BLaER1 treated with 17β-estradiol and CSF1 and Interleukin-3, amounts not matched to agents 10 nM and 100 nM (cell line): ENCODE measurements at regions not wholly inside any gene's neighbourhood (a gene's known extent, or its start where the extent isn't known, plus 50 kb on each side); places are given as distances from the start of the nearest gene placed in this dataset.
"Not testable (repeated sequence)": the region's sequence is repeated elsewhere in the genome, so short reads cannot be mapped to it uniquely, and the experiment has no call there.

Experiments used
- H3K27ac ChIP-seq, 11 experiments: shearing (Covaris generic); formaldehyde crosslinking; 2 replicates each; pipeline ENCODE4 v1.8.1; 2022
- H3K27me3 ChIP-seq, 11 experiments: shearing (Covaris generic); formaldehyde crosslinking; 2 replicates each; pipeline ENCODE4 v1.8.1; 2022
- H3K36me3 ChIP-seq, 11 experiments: shearing (Covaris generic); formaldehyde crosslinking; 2 replicates each; pipeline ENCODE4 v1.8.1; 2022
- H3K4me1 ChIP-seq, 10 experiments: shearing (Covaris generic); formaldehyde crosslinking; 2 replicates each; pipeline ENCODE4 v1.8.1; 2022
- H3K4me2 ChIP-seq, 11 experiments: shearing (Covaris generic); formaldehyde crosslinking; 2 replicates each; pipeline ENCODE4 v1.8.1; 2022
- H3K4me3 ChIP-seq, 10 experiments: shearing (Covaris generic); formaldehyde crosslinking; 2 replicates each; pipeline ENCODE4 v1.8.1; 2022
- H3K9ac ChIP-seq, 11 experiments: shearing (Covaris generic); formaldehyde crosslinking; 2 replicates each; pipeline ENCODE4 v1.8.1; 2022
- H3K9me3 ChIP-seq, 11 experiments: shearing (Covaris generic); formaldehyde crosslinking; replicated peaks in 1 of 11; 2 replicates each; pipeline ENCODE4 v1.8.1; 2022
- H4K20me1 ChIP-seq, 11 experiments: shearing (Covaris generic); formaldehyde crosslinking; 2 replicates each; pipeline ENCODE4 v1.8.1; 2022
- Cebpa-rat ChIP-seq, 11 experiments: shearing (Covaris generic); IDR thresholded peaks; 2 replicates each; pipeline ENCODE4 v1.8.1; 2022

DNA sequence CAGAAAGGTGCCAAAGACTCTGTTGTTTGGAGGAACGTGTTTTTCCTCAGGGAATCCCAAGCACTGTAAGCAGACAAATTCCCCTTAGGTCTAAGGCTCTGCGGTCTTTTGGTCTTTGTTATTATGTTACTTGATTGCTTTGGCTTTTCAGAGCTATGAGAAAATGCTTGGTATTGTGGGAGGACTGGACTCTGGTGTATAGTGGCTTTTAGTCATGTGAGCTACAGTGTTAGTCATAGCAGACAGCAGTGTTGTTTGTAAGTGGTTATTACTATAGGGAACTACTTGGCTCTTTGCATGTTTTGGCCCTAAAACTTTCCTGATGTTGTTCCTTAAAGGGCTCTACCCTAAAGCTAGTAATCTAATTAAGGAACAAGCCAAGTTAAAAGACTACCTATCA, 956.2 kb upstream of the LRATD1 start:
- no peaks in the 10 kb centered on the region for H4K20me1 ChIP-seq
- H3K27ac ChIP-seq = no peak overlapping the region
- peak overlapping the region in 1 of 11 experiments; percentile 39; a peak in 1 of 22 replicates for H3K4me2 ChIP-seq
- no peaks in the 10 kb centered on the region for H3K36me3 ChIP-seq
- no peaks in the 10 kb centered on the region for H3K27me3 ChIP-seq
- no peak overlapping the region for H3K9ac ChIP-seq
- peaks cover 0 to 11% (median 0%) of the 10 kb centered on the region in 10 experiments; a peak in 3 of 20 replicates for H3K4me1 ChIP-seq
- no peaks in the 10 kb centered on the region for H3K9me3 ChIP-seq
- TF ChIP-seq Cebpa-rat (IDR thresholded peaks at IDR 0.05) = no peak
- H3K4me3 ChIP-seq = no peak overlapping the region

DNA sequence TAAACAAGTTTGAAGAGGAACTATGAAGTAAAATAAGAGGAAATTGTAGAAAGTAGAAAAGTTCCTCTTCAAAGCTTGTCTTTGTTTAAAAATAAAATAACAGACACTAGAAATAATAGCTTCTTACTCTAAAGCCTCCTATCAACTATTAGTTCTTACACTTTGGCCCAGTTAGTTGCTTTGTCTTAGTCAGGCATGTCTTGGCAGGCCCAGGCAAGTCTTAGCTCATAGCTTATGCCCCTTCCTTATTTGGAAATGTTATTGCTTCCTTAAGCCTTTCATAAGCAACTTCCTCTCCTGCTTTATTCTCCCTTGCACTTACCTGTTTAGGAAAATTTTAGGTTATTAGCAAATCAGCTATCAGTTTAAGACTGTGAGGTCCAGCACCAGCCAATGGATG, 950.6 kb upstream of the LRATD1 start:
- Histone ChIP-seq H3K9me3 (peaks cover 0 to 4% (median 0%) of the 10 kb centered on the region in 11 experiments; a peak in 1 of 22 replicates), H3K9ac (no peak overlapping the region), H3K4me2 (peak overlapping the region in 2 of 11 experiments; percentile 37 to 45; a peak in 5 of 22 replicates), H4K20me1 (no peaks in the 10 kb centered on the region), H3K4me1 (peaks cover 0 to 21% (median 0%) of the 10 kb centered on the region in 10 experiments; a peak in 4 of 20 replicates), H3K36me3 (no peaks in the 10 kb centered on the region), H3K4me3 (no peak overlapping the region), H3K27me3 (no peaks in the 10 kb centered on the region), H3K27ac (0 out of 22 replicates have a peak overlapping the region, but pooled peaks of 1 of the 11 experiments have one; percentile 8)
- TF ChIP-seq Cebpa-rat (IDR thresholded peaks at IDR 0.05) = no peak

DNA sequence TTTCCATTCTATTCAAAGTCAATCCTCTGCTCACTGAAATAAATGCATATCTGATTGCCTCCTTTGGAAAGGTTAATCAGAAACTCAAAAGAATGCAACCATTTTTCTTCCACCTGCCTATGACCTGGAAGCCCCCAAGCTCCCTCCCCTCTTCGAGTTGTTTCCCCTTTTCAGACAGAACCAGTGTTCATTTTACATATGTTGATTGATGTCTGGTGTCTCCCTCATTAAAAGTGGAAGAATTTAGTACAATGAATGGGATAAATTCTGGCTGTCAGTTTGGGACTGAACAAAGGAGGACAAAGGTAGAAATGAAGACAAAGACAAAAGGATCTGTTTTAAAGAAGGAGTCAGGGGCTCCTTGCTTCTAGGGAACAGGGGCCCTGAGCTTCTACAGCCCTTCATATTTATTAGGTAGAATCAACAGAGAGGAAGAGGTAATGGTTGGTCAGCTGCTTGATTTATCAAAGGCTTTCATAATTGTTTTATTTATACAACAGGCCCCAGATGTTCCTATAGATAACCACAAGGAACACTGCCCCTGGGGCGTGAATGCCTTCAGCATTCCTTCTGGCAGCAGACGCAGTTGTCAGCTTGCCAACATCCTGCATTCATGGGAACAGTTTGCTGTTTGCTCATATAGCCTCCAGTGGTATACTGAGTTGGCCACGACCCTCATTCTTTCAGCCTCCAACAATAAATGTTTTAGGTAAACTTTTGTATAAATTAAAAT, 949.8 kb upstream of the LRATD1 start:
- Histone ChIP-seq H3K4me2 (peak overlapping the region in 2 of 11 experiments; percentile 37 to 45; a peak in 4 of 22 replicates), H3K36me3 (no peaks in the 10 kb centered on the region), H3K4me3 (no peak overlapping the region), H3K27ac (no peak overlapping the region), H3K9me3 (peaks cover 0 to 4% (median 0%) of the 10 kb centered on the region in 11 experiments; a peak in 1 of 22 replicates), H3K4me1 (peaks cover 0 to 21% (median 0%) of the 10 kb centered on the region in 10 experiments; a peak in 4 of 20 replicates), H3K9ac (no peak overlapping the region), H4K20me1 (no peaks in the 10 kb centered on the region), H3K27me3 (no peaks in the 10 kb centered on the region)
- no peak for TF ChIP-seq Cebpa-rat (IDR thresholded peaks at IDR 0.05)

DNA sequence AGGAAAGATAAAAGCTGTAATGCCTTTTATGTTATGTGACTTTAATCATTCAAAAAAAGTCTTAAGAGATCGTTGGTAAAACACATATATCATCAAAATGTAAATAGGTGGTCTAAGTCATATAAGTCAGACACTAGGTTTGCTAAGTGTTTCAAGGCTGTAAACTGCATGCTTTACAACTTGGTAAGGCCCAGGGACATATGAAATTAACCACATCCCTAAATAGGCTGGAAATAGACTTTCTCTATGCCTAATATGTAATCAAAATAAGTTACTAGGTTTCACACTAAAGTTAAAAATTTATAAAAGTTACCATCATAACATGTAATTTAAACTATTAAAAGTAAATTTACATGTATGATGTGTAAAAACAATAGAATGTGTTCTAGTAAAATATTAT, 946.3 kb upstream of the LRATD1 start:
- H3K9me3 ChIP-seq = peaks cover 0 to 4% (median 0%) of the 10 kb centered on the region in 11 experiments; a peak in 1 of 22 replicates
- H3K27ac ChIP-seq = no peak overlapping the region
- no peak overlapping the region for H3K4me2 ChIP-seq
- no peak overlapping the region for H3K4me3 ChIP-seq
- H3K36me3 ChIP-seq = no peaks in the 10 kb centered on the region
- TF ChIP-seq Cebpa-rat (IDR thresholded peaks at IDR 0.05) = no peak
- H3K4me1 ChIP-seq = peaks cover 0 to 18% (median 0%) of the 10 kb centered on the region in 10 experiments; a peak in 4 of 20 replicates
- H3K9ac ChIP-seq = no peak overlapping the region
- no peaks in the 10 kb centered on the region for H3K27me3 ChIP-seq
- H4K20me1 ChIP-seq = no peaks in the 10 kb centered on the region

DNA sequence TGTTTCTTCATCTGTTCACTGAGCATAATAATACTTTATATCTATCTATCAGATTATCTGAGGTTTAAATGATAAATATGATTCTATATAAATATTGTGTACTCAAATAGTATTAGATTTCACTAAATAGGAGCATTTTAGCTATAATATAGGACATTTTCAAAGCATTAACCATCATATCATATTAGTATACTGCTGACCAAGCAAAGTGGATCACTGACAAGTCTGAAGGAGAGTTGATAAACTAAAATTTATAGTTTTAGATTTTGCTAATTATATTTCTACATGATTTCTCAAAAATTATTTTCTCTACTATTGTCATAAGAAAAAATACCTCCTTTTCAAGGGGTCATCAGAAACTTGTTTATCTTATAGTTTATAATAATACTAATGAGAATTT, 937.8 kb upstream of the LRATD1 start:
- Histone ChIP-seq H3K27ac (no peak overlapping the region), H3K4me2 (no peak overlapping the region), H3K36me3 (no peaks in the 10 kb centered on the region), H3K9me3 (no peaks in the 10 kb centered on the region), H3K9ac (no peak overlapping the region), H3K4me1 (no peaks in the 10 kb centered on the region), H3K4me3 (no peak overlapping the region), H4K20me1 (no peaks in the 10 kb centered on the region), H3K27me3 (no peaks in the 10 kb centered on the region)
- TF ChIP-seq Cebpa-rat (IDR thresholded peaks at IDR 0.05) = no peak

DNA sequence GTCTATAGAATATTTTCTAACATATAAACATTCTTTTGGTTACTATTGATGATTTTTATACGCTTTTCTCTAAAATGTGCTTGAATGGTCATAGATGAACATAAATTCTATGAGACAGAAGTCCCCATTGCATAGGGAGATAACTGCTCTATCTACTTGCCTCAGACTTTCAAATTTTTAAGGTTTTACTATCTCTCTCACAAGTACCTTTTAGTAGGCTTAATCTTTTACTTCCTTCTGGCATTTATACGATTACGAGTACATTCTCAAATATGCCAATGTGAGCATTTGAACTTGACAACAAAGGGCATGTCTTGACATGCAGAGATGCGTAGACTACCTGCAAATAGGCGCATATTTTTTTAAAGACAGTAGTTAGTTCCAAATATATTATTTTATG, 935.9 kb upstream of the LRATD1 start:
- Histone ChIP-seq H3K4me3 (no peak overlapping the region), H4K20me1 (no peaks in the 10 kb centered on the region), H3K9me3 (no peaks in the 10 kb centered on the region), H3K9ac (no peak overlapping the region), H3K36me3 (no peaks in the 10 kb centered on the region), H3K4me2 (no peak overlapping the region), H3K27me3 (no peaks in the 10 kb centered on the region), H3K27ac (no peak overlapping the region), H3K4me1 (no peaks in the 10 kb centered on the region)
- TF ChIP-seq Cebpa-rat (IDR thresholded peaks at IDR 0.05) = no peak

DNA sequence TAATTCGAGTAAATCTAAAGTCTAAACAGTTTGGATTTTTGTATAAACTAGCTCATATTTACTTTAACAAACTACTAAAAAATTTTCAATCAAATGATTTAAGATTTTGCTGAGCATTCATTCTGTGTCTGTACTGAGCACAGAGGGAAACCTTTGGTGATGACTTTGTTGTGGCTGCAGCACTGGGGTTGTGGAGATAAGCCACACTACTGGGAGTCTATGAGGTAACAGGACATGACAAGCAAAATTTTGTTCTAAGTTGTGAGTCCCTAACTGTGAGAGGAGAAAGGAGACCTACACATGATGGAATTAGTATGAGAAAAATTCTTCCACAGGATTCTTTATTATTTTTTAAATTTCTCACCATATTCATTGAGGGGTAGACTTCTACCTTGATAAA, 933.7 kb upstream of the LRATD1 start:
- Histone ChIP-seq H3K4me3 (no peak overlapping the region), H3K27me3 (no peaks in the 10 kb centered on the region), H3K36me3 (no peaks in the 10 kb centered on the region), H3K4me2 (no peak overlapping the region), H3K4me1 (no peaks in the 10 kb centered on the region), H3K27ac (no peak overlapping the region), H3K9me3 (no peaks in the 10 kb centered on the region), H4K20me1 (no peaks in the 10 kb centered on the region), H3K9ac (no peak overlapping the region)
- no peak for TF ChIP-seq Cebpa-rat (IDR thresholded peaks at IDR 0.05)

DNA sequence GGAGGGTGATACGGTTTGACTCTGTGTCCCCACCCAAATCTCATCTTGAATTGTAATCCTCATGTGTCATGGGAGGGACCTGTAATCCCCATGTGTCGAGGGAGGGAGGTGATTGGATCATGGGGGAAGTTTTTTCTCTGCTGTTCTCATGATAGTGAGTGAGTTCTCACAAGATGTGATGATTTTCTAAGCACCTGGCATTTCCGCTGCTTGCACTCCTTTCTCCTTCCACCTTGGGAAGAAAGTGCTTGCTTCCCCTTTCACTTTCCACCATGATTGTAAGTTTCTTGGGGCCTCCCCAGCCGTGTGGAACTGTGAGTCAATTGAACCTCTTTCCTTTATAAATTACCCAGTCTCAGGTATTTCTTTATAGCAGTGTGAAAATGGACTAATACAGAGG, 932.6 kb upstream of the LRATD1 start:
- not testable (repeated sequence) for H3K36me3 ChIP-seq, H3K27me3 ChIP-seq, H3K4me2 ChIP-seq, H3K4me3 ChIP-seq, H3K27ac ChIP-seq, H3K9me3 ChIP-seq, H3K4me1 ChIP-seq, H4K20me1 ChIP-seq, H3K9ac ChIP-seq

DNA sequence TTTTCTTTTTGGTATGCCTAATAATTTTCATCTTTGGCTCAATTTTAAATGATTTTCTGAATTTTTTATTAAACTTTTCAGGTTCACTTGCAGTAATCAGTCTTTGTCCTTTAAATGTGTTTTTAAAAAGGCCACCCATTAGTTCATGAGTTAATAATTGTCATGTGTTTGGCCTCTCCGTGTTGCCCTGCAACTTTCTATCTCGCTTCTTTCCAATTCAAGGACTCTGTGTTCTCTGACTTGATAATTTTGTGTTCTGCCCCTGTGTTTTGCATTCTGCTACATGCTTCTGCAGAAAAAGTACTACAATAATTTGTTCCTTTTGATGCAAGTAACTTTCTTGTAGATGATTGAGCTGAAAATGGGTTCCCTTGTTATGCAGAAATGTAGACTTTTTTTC, 921.4 kb upstream of the LRATD1 start:
- Histone ChIP-seq H4K20me1 (no peaks in the 10 kb centered on the region), H3K9me3 (no peaks in the 10 kb centered on the region)
- TF ChIP-seq Cebpa-rat (IDR thresholded peaks at IDR 0.05) = no peak

DNA sequence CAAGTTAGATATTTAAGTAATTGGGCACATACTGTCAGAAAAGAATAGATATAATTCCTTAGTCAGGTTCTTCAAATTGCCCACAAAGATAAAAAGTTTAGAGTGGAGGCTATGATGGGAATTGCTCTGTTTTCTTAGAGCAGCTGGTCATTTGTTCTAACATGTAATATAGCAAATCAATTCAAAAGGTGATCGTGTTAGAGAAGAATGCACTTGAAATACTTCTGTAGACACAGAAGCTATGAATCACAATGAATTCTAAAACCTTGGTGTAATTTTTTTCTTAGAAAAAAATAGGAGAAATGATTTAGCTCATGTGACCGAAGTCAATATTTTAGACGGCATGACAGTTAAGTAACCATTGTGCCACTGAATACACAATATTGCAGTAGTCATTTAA, 918.1 kb upstream of the LRATD1 start:
- H4K20me1 ChIP-seq = no peaks in the 10 kb centered on the region
- no peak overlapping the region for H3K4me2 ChIP-seq
- H3K9me3 ChIP-seq = no peaks in the 10 kb centered on the region
- H3K4me1 ChIP-seq = no peaks in the 10 kb centered on the region
- no peak overlapping the region for H3K9ac ChIP-seq
- H3K36me3 ChIP-seq = no peaks in the 10 kb centered on the region
- H3K27ac ChIP-seq = no peak overlapping the region
- no peak overlapping the region for H3K4me3 ChIP-seq
- no peak for TF ChIP-seq Cebpa-rat (IDR thresholded peaks at IDR 0.05)
- no peaks in the 10 kb centered on the region for H3K27me3 ChIP-seq

More for the DNA sequence above, 921.4 kb upstream of the LRATD1 start:
- Histone ChIP-seq H3K36me3 (no peaks in the 10 kb centered on the region), H3K27me3 (no peaks in the 10 kb centered on the region), H3K4me1 (no peaks in the 10 kb centered on the region), H3K4me2 (no peak overlapping the region), H3K9ac (no peak overlapping the region), H3K27ac (no peak overlapping the region), H3K4me3 (no peak overlapping the region)
